ENCODE measurements at regions not wholly inside any gene's neighbourhood (a gene's known extent, or its start where the extent isn't known, plus 50 kb on each side); places are given as distances from the start of the nearest gene placed in this dataset.
"Not testable (repeated sequence)": the region's sequence is repeated elsewhere in the genome, so short reads cannot be mapped to it uniquely, and the experiment has no call there.

DNA sequence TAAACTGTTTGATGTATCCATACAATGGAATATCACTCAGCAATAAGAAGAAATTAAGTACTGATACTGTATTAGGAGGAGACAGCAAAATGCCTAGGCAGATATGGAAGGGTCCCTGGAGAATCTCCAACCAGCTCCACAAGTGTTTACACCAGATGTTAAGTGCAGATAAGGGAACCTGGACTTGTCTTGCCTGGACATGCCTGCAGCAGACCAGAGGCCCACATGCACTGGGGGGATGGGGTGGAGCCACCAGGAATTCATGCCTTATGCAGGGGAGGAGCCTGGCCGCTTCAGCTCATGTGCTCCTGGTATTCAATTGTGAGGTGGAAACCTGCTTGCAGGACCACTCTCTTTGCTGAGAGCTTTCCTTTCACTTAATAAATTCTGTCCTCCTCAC, 287.6 kb downstream of the LIPI start:
- TF ChIP-seq, protein P1, sequence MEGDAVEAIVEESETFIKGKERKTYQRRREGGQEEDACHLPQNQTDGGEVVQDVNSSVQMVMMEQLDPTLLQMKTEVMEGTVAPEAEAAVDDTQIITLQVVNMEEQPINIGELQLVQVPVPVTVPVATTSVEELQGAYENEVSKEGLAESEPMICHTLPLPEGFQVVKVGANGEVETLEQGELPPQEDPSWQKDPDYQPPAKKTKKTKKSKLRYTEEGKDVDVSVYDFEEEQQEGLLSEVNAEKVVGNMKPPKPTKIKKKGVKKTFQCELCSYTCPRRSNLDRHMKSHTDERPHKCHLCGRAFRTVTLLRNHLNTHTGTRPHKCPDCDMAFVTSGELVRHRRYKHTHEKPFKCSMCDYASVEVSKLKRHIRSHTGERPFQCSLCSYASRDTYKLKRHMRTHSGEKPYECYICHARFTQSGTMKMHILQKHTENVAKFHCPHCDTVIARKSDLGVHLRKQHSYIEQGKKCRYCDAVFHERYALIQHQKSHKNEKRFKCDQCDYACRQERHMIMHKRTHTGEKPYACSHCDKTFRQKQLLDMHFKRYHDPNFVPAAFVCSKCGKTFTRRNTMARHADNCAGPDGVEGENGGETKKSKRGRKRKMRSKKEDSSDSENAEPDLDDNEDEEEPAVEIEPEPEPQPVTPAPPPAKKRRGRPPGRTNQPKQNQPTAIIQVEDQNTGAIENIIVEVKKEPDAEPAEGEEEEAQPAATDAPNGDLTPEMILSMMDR (IDR thresholded peaks at IDR 0.05): not testable (repeated sequence)
- TF ChIP-seq POLR2AphosphoS5 (IDR thresholded peaks at IDR 0.05): not testable (repeated sequence)

Data from esophagus muscularis mucosa (tissue), 3 donors.